HG02885 (cell line): ENCODE measurements at regions not wholly inside any gene's neighbourhood (a gene's known extent, or its start where the extent isn't known, plus 50 kb on each side); places are given as distances from the start of the nearest gene placed in this dataset.

Experiments
- ATAC-seq: cut with Tn5 transposase; IDR thresholded peaks from one replicate; pipeline ENCODE4 v1.9.1; 2021; ENCODE audit warnings: mild to moderate bottlenecking; ENCODE audit not compliant: unreplicated experiment, poor library complexity

DNA sequence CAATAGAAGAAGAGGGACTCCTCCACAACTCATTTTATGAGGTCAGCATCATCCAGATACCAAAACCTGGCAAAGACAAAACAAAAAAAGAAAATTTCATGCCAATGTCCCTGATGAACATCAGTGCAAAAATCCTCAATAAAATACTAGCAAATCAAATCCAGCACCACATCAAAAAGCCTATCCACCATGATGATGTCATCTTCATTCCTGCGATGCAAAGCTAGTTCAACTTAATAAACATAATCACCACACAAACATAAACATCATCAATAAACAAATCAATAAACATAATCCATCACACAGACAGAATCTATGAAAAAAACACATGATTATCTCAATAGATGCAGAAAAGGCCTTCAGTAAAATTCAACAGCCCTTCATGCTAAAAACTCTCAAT, 342.1 kb downstream of the RSL24D1 start:
- no peak for ATAC-seq

DNA sequence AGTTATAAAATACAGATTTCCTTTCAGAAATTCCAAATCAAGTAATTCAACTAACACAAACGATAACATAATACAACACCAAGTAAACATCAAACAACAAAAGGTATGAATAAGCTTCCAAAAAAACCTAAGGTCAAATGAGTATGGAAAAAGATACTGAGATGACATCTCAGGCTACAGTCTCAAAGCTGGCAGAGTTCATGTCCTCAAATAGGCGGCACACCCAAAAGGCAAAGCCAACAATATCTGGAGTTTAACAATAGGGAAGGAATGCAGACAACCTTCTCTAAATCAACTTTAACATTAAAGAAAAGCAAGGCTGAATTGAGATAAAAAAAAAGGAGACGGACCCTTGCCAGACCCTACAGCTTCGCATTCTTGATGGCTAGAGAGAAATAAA, 346.6 kb downstream of the RSL24D1 start:
- no peak for ATAC-seq

DNA sequence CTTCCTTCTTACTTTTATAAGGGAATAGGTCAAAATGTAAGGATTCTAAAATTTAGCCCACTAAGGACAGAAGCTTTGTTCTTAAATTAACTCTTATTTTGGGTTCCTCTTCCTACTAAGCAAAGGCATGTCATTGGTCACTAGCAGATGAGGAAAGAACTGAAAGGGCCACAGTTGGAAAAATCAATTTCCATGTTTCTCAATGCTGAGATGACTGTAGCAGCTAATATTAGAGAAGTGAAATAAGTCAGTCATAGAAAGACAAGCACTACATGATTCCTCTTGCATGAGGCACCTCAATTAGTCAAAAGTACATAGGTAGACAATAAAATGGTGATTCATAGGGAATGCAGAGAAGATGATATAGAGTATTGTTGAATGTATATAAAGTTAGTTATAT, 353.7 kb downstream of the RSL24D1 start:
- ATAC-seq: no peak

DNA sequence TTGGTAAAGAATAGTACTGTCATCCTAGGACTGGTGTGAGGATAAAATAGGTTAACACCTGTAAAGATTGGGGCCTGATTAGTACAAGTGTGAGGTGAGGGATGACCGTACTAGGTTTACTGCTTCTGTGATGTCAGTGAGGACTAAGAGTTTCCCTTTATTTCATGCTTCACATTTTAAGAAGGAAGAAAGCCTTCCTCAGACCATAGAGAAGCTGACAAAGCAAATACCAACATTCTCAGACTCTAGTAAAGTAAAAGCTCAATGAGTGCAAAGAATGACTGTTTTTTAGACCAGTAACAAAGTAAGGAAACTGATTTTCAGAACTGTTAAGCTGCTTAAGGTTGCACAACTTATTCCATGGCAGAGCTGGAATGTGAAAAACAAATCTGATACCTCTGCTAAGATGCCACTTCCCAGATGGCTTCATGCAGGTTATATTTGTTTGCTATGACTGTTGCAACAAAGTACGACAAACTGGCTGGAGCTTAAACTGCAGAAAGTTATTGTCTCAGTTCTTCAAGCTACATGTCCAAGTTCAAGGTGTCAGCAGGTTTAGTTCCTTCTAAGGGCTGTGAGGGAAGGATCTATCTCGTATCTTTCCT, 354.9 kb downstream of the RSL24D1 start:
- no peak for ATAC-seq

DNA sequence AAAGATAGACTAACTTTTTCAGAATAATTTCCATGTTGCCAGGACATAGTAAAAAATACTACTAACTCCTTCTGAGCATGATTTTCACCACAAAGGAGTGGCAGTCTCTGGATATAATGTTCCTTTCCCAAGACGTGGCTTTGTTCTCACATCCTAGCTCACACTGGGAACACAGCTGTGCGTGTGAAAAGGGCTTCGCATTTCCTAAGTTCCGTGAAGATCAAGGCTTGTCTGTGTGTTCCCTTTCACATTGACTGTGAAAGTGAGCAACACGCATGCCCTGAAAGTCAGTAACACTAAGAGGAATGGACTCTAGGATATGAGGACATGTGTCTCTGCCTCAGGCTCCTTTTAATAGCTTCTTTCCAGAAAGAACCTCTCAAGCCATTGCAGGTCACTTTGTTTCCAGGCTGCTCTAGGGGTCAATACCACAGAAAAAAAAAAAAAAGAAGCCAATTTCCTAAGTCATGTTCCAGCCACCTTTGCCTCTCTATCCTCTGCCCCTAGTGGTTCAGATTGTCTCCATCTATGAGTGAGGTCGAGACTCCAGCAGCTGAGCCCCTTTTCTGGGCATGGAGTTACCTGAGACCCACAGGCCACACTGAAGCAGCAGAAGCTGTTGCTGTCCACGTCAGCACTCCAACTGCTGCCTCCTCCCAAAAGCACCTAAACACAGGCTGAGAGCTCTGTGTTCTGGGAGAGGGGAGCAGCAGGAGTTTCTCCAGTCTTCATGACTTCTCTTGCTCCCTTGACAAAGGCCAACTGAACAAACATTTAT, 355.9 kb downstream of the RSL24D1 start:
- no peak for ATAC-seq

DNA sequence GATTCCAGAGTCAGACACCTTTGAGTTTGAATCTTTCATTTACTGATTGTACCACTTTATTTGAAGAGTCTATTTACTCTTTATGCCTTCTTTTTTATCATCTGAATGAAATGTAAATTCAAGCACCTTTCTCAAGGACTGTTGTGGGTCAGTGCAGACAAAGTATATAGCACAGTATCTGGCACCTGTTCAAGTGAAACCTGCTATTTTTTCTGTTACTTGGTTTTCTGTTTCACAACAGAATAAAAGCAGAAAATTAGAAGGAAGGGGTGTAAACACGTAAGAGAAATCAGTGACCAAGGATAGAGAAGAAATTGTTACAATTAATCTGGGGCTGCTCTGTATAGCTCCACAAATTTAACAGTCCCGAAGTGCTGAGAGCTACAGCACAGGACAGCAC, 357.4 kb downstream of the RSL24D1 start:
- ATAC-seq: no peak

DNA sequence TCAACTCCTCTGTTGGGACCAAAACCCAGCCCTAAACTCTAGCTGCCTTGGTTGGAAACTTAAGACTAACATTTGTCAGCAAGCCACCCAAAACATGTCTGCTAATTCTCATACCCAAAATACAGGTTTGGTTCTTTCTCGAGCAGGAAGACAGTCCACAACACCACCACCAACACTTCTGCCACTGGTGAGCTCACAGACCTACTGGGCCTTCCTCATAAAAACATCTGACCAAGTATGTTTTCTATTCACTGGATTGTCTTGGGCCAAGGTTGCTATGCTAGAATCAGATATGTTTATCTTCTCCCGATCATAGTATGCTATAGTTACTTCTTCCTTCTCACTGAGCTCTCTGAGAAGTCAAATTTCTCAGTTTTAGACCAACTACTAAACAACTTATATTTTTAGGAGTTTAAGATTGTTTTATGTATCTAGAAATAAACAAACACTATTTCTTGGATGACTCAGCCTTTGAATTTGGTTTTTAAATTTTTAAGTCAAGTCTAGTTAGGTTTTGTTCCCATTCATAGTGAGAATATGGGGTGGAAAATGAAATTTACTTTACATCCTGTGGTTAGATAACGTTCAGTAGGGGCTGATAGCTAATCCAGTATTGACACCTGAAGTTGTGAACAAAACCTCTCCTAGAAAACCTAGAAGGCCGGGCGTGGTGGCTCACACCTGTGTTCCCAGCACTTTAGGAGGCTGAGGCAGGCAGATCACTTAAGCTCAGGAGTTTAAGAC, 360.5 kb downstream of the RSL24D1 start:
- ATAC-seq: peak; percentile 61

DNA sequence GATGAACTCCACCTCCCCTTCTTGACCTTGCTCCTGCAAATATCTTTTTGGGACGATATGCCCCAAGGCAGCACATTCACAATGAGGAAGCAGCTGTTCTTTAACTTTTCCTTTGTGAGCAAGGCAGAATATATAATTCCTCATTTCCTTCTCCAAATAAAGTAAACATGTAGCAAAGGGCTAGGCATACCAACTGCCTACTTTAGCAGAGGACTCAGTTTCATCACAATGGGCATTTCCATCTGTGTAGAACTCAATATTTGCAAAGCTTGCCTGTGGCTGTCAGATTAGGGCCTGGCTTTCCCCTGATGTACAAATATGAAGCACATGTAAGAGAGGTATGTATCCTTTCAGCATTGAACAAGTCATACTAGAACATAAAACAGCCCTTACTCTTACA, 366.9 kb downstream of the RSL24D1 start:
- no peak for ATAC-seq

DNA sequence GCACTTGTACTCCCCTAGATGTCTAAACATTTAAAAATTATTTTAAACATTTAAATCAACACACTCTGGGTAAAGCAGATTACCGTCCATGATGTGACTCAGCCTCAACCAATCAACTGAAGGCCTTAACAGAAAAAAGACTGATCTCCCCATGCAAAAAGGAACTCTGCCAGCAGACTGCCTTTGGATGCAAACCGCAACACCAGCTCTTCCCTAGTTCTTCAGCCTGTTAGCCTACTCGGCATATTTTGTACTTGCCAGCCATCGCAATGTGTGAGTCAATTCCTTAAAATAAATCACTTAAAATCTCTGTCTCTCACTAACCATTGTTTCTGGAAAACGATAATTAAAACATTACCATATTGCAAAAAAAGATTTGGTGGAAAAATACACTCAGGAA, 375.9 kb downstream of the RSL24D1 start:
- no peak for ATAC-seq

DNA sequence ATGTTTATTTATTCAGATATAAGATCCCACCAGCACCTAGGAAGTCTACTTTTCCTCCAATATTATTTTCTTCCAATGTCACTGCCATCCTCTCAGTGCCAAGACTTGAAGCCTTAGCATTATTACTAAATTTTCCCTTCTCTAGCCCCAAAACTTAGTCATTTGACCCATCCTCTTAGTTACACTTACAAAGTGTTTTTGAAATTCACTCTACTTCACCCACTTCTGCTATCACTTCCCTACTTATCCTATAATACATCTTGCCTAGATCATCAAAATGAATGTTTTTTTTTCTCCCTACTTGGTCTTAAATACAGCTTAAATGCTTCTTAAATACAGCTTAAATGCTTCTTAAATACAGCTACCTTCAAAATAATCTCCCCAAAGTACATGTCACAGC, 376.6 kb downstream of the RSL24D1 start:
- ATAC-seq: no peak

DNA sequence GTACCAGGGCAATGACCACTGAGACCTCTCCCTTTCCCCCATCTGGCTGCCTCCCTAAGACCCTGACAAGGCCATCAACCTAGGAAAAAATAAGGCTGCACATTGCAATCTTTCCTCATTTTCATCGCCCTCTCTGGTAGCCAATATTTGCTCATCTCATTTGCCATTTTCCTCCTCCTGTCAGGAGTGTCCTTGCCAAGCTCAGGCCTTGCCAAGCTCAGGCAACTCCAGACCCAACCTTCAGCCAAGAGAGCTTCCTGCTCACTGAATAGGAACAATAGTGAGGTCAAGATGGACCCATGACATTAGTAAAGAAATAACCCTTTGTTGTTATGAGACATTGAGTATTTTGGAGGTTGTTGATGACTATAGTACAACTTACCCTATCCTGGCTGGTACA, 380.3 kb downstream of the RSL24D1 start:
- ATAC-seq: no peak

DNA sequence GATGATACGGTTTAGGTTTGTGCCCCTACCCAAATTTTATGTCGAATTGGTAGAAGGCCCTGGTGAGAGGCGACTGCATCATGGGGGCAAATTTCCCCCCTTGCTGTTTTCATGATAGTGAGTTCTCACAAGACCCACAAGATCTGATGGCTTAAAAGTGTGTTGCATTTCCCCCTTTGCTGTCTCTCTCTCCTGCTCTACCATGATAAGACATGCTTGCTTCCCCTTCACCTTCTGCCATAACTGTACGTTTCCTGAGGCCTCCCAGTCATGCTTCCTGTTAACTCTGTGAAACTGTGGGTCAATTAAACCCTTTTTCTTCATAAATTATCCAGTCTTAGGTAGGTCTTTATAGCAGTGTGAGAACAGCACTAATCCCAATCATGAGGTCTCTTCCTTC, 381.2 kb downstream of the RSL24D1 start:
- ATAC-seq: no peak

DNA sequence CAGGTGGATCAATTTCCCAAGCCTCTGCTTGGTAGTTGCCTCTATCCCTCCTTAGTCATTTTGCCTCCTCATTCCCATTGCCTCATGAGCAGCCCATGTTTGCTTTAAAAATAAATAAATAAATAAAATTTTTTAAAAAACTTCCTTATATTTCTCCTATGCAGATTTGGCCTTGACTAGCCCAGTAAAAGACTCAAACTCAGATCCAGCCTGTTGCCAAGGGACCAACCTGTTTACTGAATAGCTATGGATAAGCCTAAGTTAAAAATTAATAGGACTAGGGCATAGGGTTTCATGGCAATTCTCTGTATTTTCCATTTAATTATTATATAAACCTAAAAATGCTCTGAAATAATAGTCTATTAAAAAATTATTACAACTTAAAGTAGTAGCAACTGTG, 384.4 kb downstream of the RSL24D1 start:
- no peak for ATAC-seq

DNA sequence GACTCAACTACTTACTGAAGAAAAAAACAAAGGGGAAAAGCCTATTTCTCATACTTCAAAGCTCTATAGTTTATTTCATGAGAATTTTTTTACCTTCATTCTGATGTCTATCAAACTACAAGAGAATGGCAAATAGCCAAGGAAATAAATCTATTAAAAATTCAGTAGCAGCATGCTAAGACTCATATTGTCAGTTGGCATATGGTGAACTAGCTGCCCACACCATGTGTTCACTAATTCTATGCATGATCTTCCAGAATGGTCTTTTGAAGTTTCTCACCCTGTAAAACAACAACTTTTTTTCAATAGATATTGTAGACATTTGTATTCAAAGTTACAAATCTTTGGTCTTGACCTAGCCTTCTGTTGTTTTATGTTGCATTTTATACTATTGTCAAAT, 386.2 kb downstream of the RSL24D1 start:
- no peak for ATAC-seq

DNA sequence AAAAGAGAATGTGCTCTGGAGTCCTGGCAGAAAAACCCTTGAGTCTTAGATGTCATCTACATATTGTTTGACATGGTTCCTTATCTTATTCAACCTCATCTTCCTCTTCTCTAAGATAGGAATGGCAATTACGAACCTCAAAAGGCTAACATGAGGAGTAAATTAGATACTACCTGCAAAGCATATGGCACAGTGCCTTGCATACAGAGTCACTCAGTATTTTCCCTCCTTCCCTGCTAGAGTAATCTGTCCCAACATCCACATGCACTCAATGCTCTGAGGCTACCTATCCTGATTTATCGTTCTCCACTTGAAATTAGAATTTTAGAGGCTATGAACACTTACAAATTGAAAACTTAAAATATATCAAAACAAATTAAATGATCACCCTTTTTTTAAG, 386.7 kb downstream of the RSL24D1 start:
- ATAC-seq: no peak

DNA sequence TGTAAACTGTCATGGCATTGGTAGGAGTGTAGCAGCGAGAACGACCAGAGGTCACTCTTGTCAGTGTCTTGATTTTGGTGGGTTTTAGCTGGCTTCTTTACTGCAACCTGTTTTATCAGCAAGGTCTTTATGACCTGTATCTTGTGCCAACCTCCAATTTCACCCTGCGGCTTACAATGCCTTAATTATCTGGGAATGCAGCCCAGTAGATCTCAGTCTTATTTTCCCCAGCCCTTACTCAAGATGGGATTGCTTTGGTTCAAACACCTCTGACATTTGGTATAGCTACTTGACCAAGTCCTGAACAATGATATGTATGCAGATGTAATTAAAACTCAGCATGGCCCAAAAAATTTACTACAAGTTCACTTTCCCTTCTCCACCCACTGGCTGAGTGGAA, 388.4 kb downstream of the RSL24D1 start:
- ATAC-seq: no peak

DNA sequence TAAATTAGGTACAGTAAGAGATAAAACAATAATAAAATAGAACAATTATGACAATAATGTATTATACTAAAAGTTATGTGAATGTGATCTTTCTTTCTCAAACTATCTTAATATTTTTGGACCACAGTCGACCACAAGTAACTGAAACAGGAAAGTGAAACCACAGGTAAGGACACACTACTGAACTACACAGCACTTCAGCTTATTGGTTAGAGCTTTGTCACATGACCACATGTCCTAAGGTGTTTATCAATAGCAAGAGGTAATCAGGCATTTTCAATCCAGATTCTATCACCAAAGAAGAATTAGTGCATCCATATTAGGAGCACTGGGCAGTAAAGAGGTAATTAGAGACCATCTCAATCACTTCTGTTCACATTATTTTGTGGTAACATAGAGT, 392.8 kb downstream of the RSL24D1 start:
- ATAC-seq: no peak

DNA sequence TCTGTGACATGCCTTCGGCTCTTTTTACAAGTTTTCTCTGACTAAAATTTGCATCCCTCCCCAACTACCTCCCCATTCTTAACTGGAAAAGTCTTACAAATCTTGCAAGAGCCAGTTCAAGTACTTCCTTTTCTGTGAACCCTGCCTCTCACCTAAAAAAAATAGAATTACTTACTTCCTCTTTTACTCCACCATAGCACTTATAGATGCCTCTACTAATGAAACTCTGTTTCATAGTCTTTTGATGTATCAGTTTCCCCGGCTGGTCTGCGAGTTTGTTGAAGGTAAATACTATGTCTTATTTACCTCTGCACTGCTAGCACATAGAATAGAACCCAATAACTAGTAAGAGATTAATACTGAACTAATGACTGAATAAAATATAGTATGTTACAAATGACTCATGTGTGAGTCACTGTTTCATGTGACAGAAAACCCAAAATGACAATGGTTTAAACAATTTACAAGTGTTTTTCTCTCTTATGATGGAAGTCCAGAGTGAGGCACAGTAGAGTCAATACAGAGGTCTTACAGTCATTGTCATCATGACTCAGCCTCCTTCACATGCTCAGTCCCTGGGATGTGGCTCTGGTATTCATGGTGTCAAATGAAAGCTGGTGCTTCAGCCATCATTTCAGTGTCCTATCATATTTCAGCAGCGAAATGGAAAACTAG, 393.5 kb downstream of the RSL24D1 start:
- peak; percentile 80 for ATAC-seq

DNA sequence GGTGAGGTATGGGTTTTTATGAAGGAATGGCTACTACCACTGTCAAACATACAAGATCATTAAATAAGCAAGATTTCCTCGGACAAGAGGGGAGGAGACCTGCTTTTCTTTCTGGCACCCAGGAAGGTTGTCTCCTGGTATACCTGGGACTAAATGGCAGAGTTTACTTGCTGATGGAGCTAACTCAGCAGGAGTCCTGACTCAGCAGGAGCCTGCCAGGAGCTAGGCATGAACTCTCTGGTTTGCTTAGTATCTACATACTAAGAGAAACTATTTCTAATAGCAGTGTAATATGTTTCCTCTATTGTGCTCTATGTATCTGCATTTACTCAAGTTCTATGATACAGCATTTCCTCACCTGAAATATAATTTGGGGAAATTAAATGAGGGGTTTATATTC, 404.2 kb downstream of the RSL24D1 start:
- no peak for ATAC-seq

DNA sequence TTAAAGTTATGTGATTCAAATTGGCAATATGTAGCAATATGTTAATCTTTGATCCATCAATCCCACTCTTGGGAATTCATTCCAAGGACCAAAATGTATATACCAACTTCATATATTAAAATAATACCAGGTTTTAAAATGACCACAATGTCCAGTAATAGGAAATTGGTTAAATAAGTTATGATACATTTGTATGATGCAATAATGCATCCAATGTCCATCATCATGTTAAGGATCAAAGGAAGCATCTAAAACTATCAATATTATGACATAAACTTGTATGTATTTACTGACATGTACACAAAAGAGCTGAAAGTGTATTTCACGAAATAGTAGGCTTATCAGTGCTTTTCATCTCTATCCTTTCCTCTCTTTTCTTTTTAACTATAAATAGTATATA, 406.0 kb downstream of the RSL24D1 start:
- ATAC-seq: no peak

DNA sequence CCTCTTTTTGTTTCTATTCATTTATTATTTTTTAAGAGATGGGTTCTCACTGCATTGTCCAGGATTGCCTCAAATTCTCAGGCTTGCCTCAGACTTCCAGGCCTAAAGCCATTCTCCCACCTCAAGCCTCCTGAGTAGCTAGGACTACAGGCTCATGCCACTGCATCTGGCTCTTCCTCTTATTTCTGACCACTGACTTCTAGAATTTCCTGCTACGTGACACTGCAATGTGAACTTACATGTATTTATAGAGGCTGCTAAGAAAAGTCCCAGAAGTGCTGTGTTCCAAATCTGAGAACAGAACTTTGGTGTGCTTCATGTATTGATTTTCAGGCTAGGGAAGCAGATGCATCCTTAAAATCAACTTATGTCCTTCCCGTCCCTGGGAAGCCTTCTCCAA, 407.4 kb downstream of the RSL24D1 start:
- no peak for ATAC-seq
